ENCODE measurements at regions not wholly inside any gene's neighbourhood (a gene's known extent, or its start where the extent isn't known, plus 50 kb on each side); places are given as distances from the start of the nearest gene placed in this dataset.

DNA sequence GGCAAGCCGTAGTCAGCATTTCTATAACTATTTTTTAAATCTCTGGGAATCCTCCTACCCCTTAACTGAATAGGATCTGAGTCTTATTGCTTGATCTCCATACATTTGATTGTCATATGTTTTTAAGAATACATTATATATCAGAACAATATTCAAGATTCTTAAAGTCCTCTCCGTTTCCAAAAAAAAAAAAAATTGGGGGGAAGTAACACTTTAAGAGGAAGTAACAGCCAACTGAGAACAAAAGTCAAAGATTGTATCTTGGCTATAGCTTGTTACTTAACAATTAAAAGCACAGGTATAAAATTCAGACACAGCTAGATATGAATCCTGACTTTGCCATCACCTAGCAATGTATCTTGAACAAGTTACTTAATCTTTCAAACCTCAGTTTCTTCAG, 169.9 kb upstream of the ADO start:
- TF ChIP-seq, protein P1, sequence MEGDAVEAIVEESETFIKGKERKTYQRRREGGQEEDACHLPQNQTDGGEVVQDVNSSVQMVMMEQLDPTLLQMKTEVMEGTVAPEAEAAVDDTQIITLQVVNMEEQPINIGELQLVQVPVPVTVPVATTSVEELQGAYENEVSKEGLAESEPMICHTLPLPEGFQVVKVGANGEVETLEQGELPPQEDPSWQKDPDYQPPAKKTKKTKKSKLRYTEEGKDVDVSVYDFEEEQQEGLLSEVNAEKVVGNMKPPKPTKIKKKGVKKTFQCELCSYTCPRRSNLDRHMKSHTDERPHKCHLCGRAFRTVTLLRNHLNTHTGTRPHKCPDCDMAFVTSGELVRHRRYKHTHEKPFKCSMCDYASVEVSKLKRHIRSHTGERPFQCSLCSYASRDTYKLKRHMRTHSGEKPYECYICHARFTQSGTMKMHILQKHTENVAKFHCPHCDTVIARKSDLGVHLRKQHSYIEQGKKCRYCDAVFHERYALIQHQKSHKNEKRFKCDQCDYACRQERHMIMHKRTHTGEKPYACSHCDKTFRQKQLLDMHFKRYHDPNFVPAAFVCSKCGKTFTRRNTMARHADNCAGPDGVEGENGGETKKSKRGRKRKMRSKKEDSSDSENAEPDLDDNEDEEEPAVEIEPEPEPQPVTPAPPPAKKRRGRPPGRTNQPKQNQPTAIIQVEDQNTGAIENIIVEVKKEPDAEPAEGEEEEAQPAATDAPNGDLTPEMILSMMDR (IDR thresholded peaks at IDR 0.05) = no peak
- no peak for TF ChIP-seq EZH2 (IDR thresholded peaks at IDR 0.05)

All from neural progenitor cell (in vitro differentiated cells).